Amniotic epithelial cell (primary cell): ENCODE measurements at regions not wholly inside any gene's neighbourhood (a gene's known extent, or its start where the extent isn't known, plus 50 kb on each side); places are given as distances from the start of the nearest gene placed in this dataset.
"Not testable (repeated sequence)": the region's sequence is repeated elsewhere in the genome, so short reads cannot be mapped to it uniquely, and the experiment has no call there.

Experiments used
- DNase-seq: peaks from one replicate; pipeline ENCODE4 v3.0.0-alpha.2; 2010; ENCODE audit warnings: low read depth

GRCh38 chr19:28386066-28386465 is 826.9 kb downstream of the UQCRFS1 start:
- DNase-seq, result no peak

DNA sequence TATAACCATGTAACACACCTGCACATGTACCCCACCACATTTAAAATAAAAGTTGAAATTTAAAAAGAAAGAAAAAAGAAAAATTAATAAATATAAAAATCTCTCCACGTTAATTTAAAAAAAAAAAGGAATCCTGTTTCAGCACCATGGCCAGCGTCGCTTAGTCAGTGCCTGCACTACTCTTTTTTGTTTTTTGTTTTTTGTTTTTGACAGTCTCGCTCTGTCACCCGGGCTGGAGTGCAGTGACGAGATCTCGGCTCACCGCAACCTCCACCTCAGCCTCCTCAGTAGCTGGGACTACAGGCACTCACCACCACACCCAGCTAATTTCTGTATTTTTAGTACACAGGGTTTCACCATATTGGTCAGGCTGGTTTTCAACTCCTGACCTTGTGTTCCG is 835.9 kb downstream of the UQCRFS1 start:
- DNase-seq, result no peak

GRCh38 chr19:28374971-28375370 is 838.0 kb downstream of the UQCRFS1 start:
- no peak for DNase-seq

DNA sequence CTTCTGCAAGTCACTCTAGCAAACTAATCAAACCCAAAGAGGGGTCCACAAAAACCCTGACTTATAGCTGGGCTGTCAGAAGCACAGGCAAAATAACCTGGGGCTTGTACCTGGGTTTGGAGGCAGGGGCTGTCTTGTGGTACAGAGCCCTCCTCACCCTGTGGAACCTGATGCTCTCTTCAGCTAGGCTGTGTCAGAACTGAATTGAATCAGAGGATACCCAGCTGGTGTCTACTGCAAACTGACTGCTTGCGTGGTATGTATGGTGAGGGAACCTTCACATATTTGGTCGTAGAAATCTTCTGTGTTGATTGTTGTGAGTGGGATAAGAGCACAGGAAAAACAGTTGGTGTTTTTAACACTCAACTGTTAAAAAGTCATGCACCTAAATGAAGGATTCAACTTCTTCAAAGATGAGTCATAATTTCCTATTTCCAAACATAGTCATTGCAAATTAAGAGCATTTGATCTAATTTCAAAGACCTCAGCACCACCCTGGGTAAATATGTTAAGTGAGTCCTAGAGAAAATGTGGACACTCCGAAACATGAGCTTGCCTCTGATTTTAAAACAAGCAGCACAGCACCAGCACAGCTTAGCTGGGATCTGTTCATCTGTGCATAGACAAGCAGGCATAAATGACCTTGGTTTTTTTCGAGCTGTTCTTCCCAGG is 840.2 kb downstream of the UQCRFS1 start:
- DNase-seq, result no peak

DNA sequence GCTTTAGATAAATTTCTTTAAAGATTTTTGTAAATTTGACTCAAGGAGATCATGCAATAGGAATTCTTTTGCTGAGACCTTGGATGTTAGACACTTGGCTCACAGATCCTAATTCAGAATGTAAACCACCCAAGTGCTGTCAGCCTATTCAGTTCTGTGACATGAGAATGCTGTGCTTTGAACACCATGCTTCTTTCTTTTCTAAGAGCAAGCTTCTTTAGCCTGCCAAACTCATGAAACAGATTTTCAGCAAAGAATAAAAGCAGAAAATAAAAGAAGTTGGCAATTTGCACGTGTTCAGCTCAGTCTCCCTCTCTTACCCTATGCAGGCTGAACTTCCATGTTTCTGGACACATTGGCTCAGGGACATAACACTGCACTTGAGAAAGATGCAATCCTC is 845.8 kb downstream of the UQCRFS1 start:
- no peak for DNase-seq

- no peak for DNase-seq
Observed at GRCh38 chr19:28363254-28363653, 849.7 kb downstream of the UQCRFS1 start.

DNA sequence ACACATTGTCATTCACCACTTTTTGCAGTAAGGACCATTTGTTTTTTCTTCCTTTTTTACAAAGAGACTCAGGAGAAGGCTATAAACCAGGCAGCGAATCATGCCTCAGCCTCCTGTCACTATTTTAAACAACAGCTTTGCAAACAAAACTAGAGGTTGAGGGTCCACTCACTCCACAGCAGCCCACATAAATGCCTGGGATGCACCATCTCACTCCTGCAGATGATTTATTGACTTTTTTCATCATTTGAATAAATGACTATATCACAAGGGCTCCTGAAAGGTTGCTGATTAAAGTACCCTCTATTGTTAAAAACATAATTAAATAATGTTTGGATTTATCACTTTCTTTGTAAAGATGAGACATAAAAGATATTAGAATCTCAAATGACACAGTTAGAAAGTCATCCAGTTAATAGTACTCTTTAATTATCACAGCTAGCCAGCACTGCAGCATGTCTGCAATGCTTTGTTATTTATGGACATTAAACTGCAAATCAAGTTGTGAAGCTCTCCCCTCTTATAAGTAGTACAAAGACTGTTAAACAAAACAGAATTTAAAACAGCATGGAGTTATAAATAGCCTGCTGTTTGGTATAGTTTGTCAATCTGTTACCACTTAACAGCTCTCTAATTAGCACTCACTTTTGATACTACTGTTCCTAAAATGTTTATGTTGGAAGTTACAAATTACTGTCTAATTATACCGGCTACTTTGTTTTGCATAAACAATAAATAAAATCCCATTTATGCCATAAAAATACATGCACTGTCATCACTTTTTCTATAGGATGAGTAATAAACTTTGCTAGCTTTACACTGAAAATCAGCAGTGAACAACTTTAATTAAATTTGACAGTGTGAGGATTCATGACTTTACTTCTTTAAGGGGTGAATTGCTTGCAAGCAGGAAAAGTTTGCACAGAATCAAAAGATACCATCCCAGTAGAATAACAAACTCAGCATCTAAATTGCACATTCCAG is 853.2 kb downstream of the UQCRFS1 start:
- DNase-seq, result no peak

GRCh38 chr19:28358633-28359032 is 854.3 kb downstream of the UQCRFS1 start:
- DNase-seq, result no peak

- no peak for DNase-seq
Observed at GRCh38 chr19:28351761-28352160, 861.2 kb downstream of the UQCRFS1 start.

GRCh38 chr19:28351321-28351720 is 861.6 kb downstream of the UQCRFS1 start:
- not testable (repeated sequence) for DNase-seq

DNA sequence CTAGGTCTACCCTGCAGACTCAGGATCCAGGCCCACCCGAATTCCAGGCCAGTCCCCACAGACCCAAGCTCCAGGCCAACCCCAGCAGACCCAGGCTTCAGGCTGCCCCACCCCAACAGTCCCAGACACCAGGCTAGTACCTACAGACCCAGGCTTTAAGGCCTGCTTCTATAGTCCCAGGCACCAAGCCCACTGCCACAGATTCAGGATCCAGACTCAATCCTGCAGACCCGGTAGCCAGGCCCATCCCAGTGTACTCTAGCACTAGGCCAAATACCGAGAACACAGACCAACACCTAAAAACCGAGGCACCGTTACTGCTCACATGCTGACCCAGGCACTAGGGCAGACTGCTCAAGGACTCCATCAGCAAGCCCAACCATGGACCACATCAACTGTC is 862.3 kb downstream of the UQCRFS1 start:
- no peak for DNase-seq

GRCh38 chr19:28350037-28350436 is 862.9 kb downstream of the UQCRFS1 start:
- no peak for DNase-seq

DNA sequence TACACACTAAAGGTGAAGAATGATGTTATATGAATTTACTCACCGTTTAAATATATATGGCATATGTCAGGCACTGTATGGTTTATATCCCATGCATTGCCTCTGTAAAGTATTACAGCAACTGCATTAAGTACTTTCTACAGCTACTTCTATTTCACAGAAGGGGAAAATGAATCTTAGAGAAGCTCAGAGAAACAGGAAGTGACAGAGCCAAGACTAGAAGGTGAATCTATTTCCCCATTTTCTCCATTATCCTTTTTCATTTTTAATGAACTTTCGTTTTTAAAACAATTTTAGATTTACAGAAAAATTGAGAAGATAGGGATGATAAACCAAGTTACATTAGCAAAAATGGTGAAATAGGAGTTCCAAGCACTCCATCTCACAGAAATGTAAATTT is 863.3 kb downstream of the UQCRFS1 start:
- DNase-seq, result no peak

- DNase-seq, result no peak
Observed at GRCh38 chr19:28345811-28346210, 867.1 kb downstream of the UQCRFS1 start.

DNA sequence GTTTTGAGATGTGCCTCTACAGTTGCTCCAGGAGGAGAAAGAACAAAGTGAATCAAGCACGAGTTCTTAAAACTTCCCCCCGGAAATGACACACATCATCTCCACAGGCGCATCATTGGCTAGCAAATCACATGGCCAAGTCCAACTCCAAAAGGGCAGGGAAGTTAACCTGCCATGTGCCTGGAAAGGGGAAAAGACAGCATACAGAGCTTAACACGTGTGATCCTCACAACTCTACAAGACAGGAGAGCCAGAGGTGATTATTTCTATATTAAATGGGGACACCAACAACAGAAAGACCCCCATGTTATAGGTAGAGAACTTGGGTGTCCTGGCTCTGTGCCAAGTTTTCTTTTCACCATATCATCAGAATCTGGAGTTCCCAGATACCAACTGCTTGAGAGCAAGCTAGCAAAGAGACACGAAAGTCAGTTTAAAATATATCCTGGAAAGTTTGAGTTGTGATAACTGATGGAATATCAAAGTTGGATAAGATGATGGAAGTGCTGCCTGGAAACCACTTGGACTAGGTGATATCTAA is 871.1 kb downstream of the UQCRFS1 start:
- no peak for DNase-seq

- no peak for DNase-seq
Observed at GRCh38 chr19:28334419-28334818, 878.5 kb downstream of the UQCRFS1 start.

DNA sequence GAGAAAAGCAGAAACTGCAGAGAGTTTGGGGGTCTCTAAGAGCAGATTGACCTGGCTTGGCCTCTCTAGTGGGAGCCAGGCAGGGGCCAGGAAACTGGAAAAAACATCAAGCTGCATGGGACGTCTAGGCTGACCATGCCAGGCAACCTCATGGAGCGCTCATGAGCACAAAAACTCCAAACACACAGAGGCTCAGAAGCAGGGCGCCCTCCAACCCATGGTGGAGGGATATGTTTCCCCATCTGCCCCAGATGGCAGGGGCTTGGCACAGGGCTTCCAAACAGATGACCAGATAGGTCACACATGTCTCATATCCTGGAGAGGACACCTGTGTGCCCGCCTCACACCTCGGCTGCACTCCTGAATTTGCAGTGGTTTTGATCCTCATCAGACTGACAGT is 879.0 kb downstream of the UQCRFS1 start:
- no peak for DNase-seq

- DNase-seq, result no peak
Observed at GRCh38 chr19:28332886-28333285, 880.1 kb downstream of the UQCRFS1 start.

DNA sequence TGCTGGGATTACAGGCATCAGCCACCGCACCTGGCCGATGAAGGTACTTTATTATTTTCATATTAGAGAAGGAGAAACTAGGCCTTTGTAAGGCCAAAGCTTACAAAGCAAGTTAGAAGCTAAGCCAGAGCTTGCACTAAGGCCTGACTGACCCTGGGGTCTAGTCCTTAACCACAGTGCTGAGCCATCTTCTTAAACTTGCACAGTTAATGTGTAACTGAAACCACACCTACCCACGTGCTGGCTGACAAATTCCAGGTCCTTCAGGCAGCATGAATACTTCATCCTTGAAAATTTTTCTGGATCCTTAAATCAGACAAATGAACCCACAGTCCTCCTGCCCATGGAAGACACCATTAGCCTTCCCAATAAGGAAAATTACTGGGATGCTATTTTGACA is 880.6 kb downstream of the UQCRFS1 start:
- DNase-seq, result no peak

GRCh38 chr19:28331596-28331995 is 881.4 kb downstream of the UQCRFS1 start:
- DNase-seq, result no peak

DNA sequence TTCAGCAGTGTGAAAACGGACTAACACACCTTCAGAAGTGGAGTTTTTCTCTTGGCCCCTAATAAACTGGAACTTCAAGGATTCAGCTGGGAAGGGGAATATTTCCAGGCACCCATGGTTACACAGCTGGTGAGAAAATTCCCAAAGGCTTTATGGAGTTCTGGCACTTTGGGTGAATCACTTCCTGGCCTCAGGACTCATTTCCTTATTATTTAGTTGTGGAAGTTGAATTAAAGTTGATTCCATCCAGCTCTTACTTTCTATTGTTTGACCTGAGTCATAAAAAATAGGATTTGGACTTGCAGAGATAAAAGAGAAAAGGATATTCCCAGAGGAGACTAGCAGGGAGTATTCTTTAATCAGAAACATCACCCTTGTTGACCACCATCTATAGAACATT is 882.1 kb downstream of the UQCRFS1 start:
- no peak for DNase-seq

- no peak for DNase-seq
Observed at GRCh38 chr19:28329429-28329828, 883.5 kb downstream of the UQCRFS1 start.

DNA sequence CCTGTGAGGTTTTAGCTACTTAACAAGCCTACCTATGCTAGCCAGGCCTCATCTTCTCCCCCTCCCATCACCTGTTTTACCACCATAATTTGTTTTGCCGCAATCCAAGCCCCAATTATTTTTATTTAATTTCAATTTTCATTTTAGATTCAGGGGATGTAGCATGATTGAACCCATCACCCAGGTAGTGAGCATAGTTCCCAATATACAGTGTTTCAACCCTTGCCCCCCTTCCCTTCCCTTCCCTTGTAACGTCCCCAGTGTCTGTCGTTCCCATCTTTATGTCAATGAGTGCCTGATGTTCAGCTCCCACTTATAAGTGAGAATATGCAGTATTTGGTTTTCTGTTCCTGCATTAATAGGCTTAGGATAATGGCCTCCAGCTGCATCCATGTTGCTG is 885.0 kb downstream of the UQCRFS1 start:
- DNase-seq, result no peak
